ENCODE measurements at regions not wholly inside any gene's neighbourhood (a gene's known extent, or its start where the extent isn't known, plus 50 kb on each side); places are given as distances from the start of the nearest gene placed in this dataset.

DNA sequence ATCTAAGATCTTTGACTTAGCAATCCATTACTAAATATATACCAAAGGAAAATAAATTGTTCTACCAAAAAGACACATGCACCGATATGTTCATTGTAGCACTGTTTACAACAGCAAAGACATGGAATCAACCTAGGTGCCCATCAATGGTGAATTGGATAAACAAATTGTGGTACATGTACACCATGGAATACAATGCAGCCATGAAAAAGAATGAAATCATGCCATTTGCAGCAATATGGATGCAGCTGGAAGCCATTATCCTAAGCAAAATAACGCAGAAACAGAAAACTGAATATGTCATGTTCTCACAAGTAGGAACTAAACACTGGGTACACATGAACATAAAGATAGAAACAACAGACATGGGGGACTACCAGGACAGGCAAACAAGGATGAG is 589.5 kb downstream of the IRX1 start:
- DNase-seq (ENCODE audit: extremely low spot score): no peak
- H3K27ac ChIP-seq (replicated peaks in 1 of 4): no peak overlapping the region
- no peaks in the 10 kb centered on the region for H3K27me3 ChIP-seq
- no peak for TF ChIP-seq POLR2A (IDR thresholded peaks at IDR 0.05; ENCODE audit: low read depth)
- no peak for TF ChIP-seq EP300 (IDR thresholded peaks at IDR 0.05)
- TF ChIP-seq, protein P1, sequence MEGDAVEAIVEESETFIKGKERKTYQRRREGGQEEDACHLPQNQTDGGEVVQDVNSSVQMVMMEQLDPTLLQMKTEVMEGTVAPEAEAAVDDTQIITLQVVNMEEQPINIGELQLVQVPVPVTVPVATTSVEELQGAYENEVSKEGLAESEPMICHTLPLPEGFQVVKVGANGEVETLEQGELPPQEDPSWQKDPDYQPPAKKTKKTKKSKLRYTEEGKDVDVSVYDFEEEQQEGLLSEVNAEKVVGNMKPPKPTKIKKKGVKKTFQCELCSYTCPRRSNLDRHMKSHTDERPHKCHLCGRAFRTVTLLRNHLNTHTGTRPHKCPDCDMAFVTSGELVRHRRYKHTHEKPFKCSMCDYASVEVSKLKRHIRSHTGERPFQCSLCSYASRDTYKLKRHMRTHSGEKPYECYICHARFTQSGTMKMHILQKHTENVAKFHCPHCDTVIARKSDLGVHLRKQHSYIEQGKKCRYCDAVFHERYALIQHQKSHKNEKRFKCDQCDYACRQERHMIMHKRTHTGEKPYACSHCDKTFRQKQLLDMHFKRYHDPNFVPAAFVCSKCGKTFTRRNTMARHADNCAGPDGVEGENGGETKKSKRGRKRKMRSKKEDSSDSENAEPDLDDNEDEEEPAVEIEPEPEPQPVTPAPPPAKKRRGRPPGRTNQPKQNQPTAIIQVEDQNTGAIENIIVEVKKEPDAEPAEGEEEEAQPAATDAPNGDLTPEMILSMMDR (IDR thresholded peaks at IDR 0.05): no peak
- no peak for TF ChIP-seq POLR2AphosphoS5 (IDR thresholded peaks at IDR 0.05)
- H3K36me3 ChIP-seq: no peaks in the 10 kb centered on the region
- H3K4me1 ChIP-seq: no peaks in the 10 kb centered on the region
- 88% methylated on average over 2 of the region's 2 CpGs for WGBS
- H3K4me3 ChIP-seq: no peak overlapping the region
- intact Hi-C loops (cut with DNase I): no loop called here
- H3K9me3 ChIP-seq: peaks cover 0 to 12% (median 8%) of the 10 kb centered on the region in 4 donors

DNA sequence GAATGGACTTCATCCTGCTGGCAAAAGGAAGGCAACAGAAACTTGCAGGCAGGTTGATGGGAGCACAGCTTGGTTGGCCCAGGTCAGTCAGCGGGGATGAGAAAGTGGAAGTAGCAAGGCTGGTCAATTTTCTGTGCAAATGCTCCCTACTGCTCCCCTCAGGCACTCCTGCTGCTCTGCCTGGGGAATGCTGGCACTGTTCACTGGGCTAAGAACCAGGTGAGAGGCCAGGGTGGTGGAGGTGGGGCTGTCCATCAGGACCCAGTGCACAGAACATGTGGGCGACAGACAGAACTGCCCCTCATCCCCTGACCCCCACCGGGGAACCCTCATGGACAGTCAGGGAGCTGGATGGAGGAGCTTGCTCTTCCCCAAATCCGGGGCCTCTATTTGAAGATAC is 593.1 kb downstream of the IRX1 start:
- no peak for TF ChIP-seq POLR2AphosphoS5 (IDR thresholded peaks at IDR 0.05)
- TF ChIP-seq, protein P1 (IDR thresholded peaks at IDR 0.05): no peak
- TF ChIP-seq EP300 (IDR thresholded peaks at IDR 0.05): no peak
- TF ChIP-seq POLR2A (IDR thresholded peaks at IDR 0.05; ENCODE audit: low read depth): no peak
- Histone ChIP-seq H3K4me3 (no peak overlapping the region), H3K27ac (replicated peaks in 1 of 4) (no peak overlapping the region), H3K4me1 (no peaks in the 10 kb centered on the region), H3K9me3 (peaks cover 0 to 12% (median 6%) of the 10 kb centered on the region in 4 donors), H3K27me3 (no peaks in the 10 kb centered on the region), H3K36me3 (no peaks in the 10 kb centered on the region)
- 84% methylated on average over 4 of the region's 4 CpGs for WGBS
- no peak for DNase-seq (ENCODE audit: extremely low spot score)
- intact Hi-C loops (cut with DNase I): no loop called here

DNA sequence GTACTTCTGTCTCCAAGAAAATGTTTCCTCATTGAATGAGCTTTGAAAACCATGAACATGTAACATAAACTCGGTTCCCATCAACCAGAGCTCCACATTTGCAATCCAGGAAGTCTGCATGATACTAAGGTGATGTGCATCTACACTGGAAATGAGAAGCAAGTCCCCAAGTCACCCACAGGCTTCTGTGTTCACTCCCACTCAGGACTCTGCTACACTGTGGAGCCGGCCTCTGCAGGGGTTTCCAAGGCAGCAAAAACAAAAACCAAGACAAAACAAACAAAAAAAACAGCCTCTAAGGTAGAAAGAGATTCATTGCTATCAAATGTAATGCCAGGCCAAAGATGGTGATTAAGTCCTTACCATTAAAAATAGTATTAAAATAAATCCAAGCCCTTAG is 593.7 kb downstream of the IRX1 start:
- no peaks in the 10 kb centered on the region for H3K36me3 ChIP-seq
- intact Hi-C loops (cut with DNase I): no loop called here
- TF ChIP-seq POLR2AphosphoS5 (IDR thresholded peaks at IDR 0.05) (no peak), POLR2A (IDR thresholded peaks at IDR 0.05; ENCODE audit: low read depth) (no peak), EP300 (IDR thresholded peaks at IDR 0.05) (no peak)
- TF ChIP-seq, protein P1 (IDR thresholded peaks at IDR 0.05): no peak
- WGBS: 60% methylated on average over 2 of the region's 2 CpGs
- H3K27me3 ChIP-seq: no peaks in the 10 kb centered on the region
- no peak for DNase-seq (ENCODE audit: extremely low spot score)
- H3K9me3 ChIP-seq: peaks cover 0 to 10% (median under 1%) of the 10 kb centered on the region in 4 donors
- H3K4me1 ChIP-seq: no peaks in the 10 kb centered on the region
- no peak overlapping the region for H3K4me3 ChIP-seq
- no peak overlapping the region for H3K27ac ChIP-seq (replicated peaks in 1 of 4)

DNA sequence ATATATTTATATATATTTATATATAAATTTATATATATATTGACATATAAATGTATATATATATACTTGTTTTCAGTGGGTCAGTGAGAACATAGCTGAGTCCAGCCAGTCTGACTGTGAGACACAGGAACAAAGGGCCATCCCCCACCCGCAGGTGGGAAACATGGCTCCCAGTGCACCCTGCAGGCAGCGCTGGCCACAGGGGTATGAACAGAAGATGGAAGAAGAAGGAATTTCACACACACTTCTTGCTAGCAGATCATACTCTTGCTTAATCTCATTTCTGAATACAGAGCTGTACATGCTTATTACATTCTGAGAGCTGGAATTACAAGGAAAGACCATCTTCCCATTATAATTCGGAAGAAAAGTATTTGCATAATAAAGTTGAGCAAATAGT is 595.4 kb downstream of the IRX1 start:
- no peaks in the 10 kb centered on the region for H3K36me3 ChIP-seq

More for the DNA sequence above, 595.4 kb downstream of the IRX1 start:
- Histone ChIP-seq H3K27ac (replicated peaks in 1 of 4) (no peak overlapping the region), H3K27me3 (no peaks in the 10 kb centered on the region), H3K4me3 (no peak overlapping the region), H3K4me1 (no peaks in the 10 kb centered on the region), H3K9me3 (no peaks in the 10 kb centered on the region)
- 91% methylated on average over 3 of the region's 3 CpGs for WGBS
- peak; percentile 45 for DNase-seq (ENCODE audit: extremely low spot score)
- TF ChIP-seq POLR2AphosphoS5 (IDR thresholded peaks at IDR 0.05): no peak
- TF ChIP-seq POLR2A (IDR thresholded peaks at IDR 0.05; ENCODE audit: low read depth): no peak
- no peak for TF ChIP-seq EP300 (IDR thresholded peaks at IDR 0.05)
- TF ChIP-seq, protein P1 (IDR thresholded peaks at IDR 0.05): no peak
- intact Hi-C loops (cut with DNase I): no loop called here
